Stimulated activated effector memory CD8-positive, alpha-beta T cell treated with anti-CD3 and anti-CD28 coated beads, Interleukin-12 subunit alpha, Interleukin-12 subunit beta, amount 100 ng/mL, for 72 hours (primary cell): ENCODE measurements at regions not wholly inside any gene's neighbourhood (a gene's known extent, or its start where the extent isn't known, plus 50 kb on each side); places are given as distances from the start of the nearest gene placed in this dataset.

Experiments
- ATAC-seq: fragments of 150-1000 bp; cut with Tn5 transposase; 2 replicates; pipeline ENCODE4 v1.10.0; 2021
- DNase-seq, 2 donors: peaks; one replicate each; pipeline ENCODE4 v3.0.0; 2021 to 2022; ENCODE audit warnings: low spot score in 2 of 2
- H3K27ac Mint-ChIP-seq: one replicate; pipeline ENCODE4 v1.8.0; 2022; ENCODE audit warnings: mild to moderate bottlenecking, mixed read lengths
- H3K36me3 Mint-ChIP-seq: one replicate; pipeline ENCODE4 v1.8.0; 2022; ENCODE audit warnings: mild to moderate bottlenecking, mixed read lengths
- H3K4me1 Mint-ChIP-seq: one replicate; pipeline ENCODE4 v1.8.0; 2022; ENCODE audit warnings: mixed read lengths
- H3K4me3 Mint-ChIP-seq: one replicate; pipeline ENCODE4 v1.8.0; 2022; ENCODE audit warnings: mild to moderate bottlenecking, mixed read lengths
- H3K9me3 Mint-ChIP-seq: one replicate; pipeline ENCODE4 v1.8.0; 2022; ENCODE audit warnings: mixed read lengths

GRCh38 chr14:34069854-34070582, 119.1 kb upstream of the EGLN3 start:
- H3K27ac Mint-ChIP-seq = no peak overlapping the region

GRCh38 chr14:34067587-34067986, 116.7 kb upstream of the EGLN3 start:
- no peaks in the 10 kb centered on the region for H3K4me1 Mint-ChIP-seq
- H3K36me3 Mint-ChIP-seq = no peaks in the 10 kb centered on the region

More at GRCh38 chr14:34069854-34070582, 119.1 kb upstream of the EGLN3 start:
- H3K4me1 Mint-ChIP-seq = no peaks in the 10 kb centered on the region
- DNase-seq (no peak), ATAC-seq (no peak)
- H3K36me3 Mint-ChIP-seq = no peaks in the 10 kb centered on the region
- H3K4me3 Mint-ChIP-seq = no peak overlapping the region
- H3K9me3 Mint-ChIP-seq = peaks cover 4% of the 10 kb centered on the region

DNA sequence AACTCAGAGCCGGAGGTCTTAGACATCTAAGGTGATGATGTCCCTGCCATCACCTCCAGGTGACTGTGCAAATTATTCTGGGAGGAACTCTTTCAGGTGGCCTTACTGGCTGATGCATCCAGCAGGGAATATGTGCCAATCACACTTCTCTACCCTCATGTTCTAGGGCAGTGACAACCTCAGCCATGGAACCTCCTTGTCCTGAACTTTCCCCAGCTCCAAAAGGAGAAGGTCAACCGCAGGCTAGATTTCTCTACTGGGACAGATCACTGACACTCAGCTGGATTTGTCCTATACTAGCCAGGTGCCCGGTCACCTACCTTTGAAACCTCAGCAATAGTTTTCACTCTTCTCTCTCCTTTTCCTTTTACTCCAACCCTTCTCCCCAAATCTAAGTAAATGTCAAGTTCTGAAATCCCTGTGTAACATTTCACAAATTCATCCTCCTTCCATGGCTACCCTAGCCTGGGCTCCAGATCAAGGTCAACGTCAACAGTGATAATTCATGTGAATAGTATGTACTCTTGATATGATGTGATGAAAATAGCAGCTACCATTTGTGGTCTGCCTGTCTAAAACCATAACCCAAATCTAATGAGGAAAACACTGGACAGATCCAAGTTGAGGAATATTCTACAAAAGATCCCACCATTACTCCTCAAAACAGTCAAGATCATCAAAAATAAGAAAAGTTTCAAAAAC, 115.0 kb upstream of the EGLN3 start:
- Mint-ChIP-seq H3K4me3 (no peak overlapping the region), H3K4me1 (peaks cover 1% of the 10 kb centered on the region), H3K27ac (no peak overlapping the region), H3K9me3 (no peaks in the 10 kb centered on the region), H3K36me3 (no peaks in the 10 kb centered on the region)
- DNase-seq (no peak), ATAC-seq (no peak)

More at GRCh38 chr14:34067587-34067986, 116.7 kb upstream of the EGLN3 start:
- DNase-seq = no peak
- ATAC-seq = no peak
- Mint-ChIP-seq H3K4me3 (no peak overlapping the region), H3K9me3 (peaks cover 4% of the 10 kb centered on the region), H3K27ac (no peak overlapping the region)

GRCh38 chr14:34065236-34065635, 114.4 kb upstream of the EGLN3 start:
- Mint-ChIP-seq H3K36me3 (no peaks in the 10 kb centered on the region), H3K27ac (no peak overlapping the region)

GRCh38 chr14:34064349-34064748, 113.5 kb upstream of the EGLN3 start:
- Mint-ChIP-seq H3K4me3 (no peak overlapping the region), H3K27ac (no peak overlapping the region), H3K9me3 (no peaks in the 10 kb centered on the region), H3K36me3 (no peaks in the 10 kb centered on the region), H3K4me1 (peaks cover 10% of the 10 kb centered on the region)
- DNase-seq (no peak), ATAC-seq (no peak)

More at GRCh38 chr14:34065236-34065635, 114.4 kb upstream of the EGLN3 start:
- Mint-ChIP-seq H3K9me3 (no peaks in the 10 kb centered on the region), H3K4me3 (no peak overlapping the region), H3K4me1 (peaks cover 7% of the 10 kb centered on the region)
- no peak for ATAC-seq
- no peak for DNase-seq

DNA sequence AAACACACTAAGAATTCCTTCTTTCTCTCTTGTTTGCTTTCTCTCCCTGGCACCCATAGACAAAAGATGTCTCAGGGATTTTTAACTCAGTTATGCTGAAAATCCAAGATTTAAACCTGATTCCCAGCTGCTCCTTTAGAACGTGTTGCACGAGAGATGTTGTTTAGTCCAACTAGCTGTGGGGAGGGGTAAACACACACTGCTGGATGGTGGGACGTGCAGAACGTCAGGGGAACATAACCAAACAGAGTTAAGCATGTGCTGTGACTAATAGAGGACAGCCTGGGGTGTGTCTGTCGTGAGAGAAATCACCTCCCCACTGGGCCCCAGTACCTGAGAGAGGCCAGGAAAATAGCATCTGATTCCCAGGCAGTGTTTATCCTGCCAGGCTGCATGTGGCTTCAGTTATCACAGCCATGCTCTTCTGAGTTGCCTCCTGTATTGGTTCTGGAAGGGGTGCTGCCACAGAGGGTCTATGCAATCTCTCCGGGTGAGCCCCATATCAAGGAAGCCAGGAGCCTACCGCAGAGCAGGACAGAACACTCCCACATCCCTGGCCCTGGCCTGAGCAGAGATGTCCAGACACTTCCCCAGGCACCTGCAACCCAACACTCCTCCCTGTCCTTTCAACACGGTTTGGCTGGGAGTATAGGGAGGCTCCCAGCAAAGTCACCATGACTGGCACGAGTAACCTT, 112.7 kb upstream of the EGLN3 start:
- H3K9me3 Mint-ChIP-seq = no peaks in the 10 kb centered on the region
- DNase-seq (no peak), ATAC-seq (no peak)
- peaks cover 13% of the 10 kb centered on the region for H3K4me1 Mint-ChIP-seq
- H3K4me3 Mint-ChIP-seq = no peak overlapping the region
- H3K27ac Mint-ChIP-seq = no peak overlapping the region
- H3K36me3 Mint-ChIP-seq = no peaks in the 10 kb centered on the region

GRCh38 chr14:34063042-34063441, 112.2 kb upstream of the EGLN3 start:
- Mint-ChIP-seq H3K4me3 (no peak overlapping the region), H3K27ac (no peak overlapping the region), H3K9me3 (no peaks in the 10 kb centered on the region), H3K36me3 (no peaks in the 10 kb centered on the region), H3K4me1 (peaks cover 13% of the 10 kb centered on the region)
- DNase-seq (no peak), ATAC-seq (no peak)

GRCh38 chr14:34062353-34062973, 111.6 kb upstream of the EGLN3 start:
- DNase-seq = no peak
- Mint-ChIP-seq H3K4me1 (peaks cover 13% of the 10 kb centered on the region), H3K27ac (no peak overlapping the region), H3K36me3 (no peaks in the 10 kb centered on the region), H3K9me3 (no peaks in the 10 kb centered on the region), H3K4me3 (no peak overlapping the region)
- no peak for ATAC-seq

DNA sequence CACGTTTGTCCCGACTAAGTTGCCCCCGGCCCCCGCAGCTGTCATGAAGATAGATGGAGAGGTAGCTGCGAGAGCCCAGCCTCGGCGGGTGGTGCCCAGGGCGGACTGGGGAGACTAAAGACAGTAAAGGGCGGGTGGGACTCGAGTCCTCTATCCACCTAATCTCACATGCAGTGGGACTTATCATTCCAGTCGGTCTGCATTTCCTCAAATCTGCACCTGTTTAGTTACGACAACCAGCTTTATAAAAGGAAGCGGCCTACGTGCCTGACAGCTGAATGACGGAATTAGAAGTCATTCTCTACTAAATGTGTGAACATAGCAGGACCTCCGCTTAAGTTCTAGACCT, 109.8 kb upstream of the EGLN3 start:
- Mint-ChIP-seq H3K27ac (peak overlapping the region; percentile 85), H3K9me3 (no peaks in the 10 kb centered on the region)
- ATAC-seq = peak; percentile 22

DNA sequence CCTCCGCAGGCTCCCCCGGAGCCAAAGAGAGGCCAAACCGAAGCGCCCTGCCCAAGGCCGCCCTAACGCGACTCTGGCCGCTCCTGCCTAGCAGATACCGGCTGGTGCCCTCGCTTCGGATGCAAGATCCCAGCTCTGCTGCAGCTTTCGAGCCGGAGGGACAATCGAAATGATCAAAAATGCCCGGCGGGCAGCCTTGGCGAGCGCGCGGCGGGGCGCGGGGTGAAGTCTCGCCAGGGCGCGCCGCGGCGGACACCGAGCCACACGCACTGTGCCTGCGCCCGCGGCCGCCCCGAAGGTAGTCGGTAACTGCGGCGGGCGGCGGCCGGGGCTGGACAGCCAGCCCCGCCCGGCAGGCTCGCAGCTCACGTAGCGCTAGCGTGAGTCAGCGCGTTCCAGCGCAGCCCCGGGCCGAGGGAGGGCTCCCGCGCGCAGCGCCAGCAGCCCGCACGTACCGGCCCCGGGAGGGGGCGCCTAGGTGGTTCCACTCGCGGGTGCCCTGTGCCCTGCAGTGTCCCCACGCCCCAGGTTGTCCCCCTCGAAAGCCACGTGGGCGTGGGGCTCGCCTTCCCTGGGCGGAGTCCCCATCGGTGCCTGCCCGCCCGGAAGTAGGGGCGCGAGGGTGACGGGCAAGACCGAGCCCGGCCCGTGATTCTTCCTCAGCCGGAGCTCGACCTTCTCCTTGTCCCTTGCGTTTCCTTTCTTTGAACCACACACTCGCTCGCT, 109.2 kb upstream of the EGLN3 start:
- Mint-ChIP-seq H3K4me3 (peak overlapping the region; percentile 74), H3K9me3 (no peaks in the 10 kb centered on the region), H3K36me3 (no peaks in the 10 kb centered on the region), H3K4me1 (peaks cover 13% of the 10 kb centered on the region), H3K27ac (peak overlapping the region; percentile 85)
- DNase-seq (peak; percentile 51 to 59), ATAC-seq (peak; percentile 96)

More for the DNA sequence above, 109.8 kb upstream of the EGLN3 start:
- no peaks in the 10 kb centered on the region for H3K36me3 Mint-ChIP-seq
- no peak for DNase-seq
- peak overlapping the region; percentile 74 for H3K4me3 Mint-ChIP-seq
- H3K4me1 Mint-ChIP-seq = peaks cover 13% of the 10 kb centered on the region

- Mint-ChIP-seq H3K36me3 (no peaks in the 10 kb centered on the region), H3K9me3 (no peaks in the 10 kb centered on the region), H3K27ac (peak overlapping the region; percentile 65), H3K4me3 (peak overlapping the region; percentile 74), H3K4me1 (peaks cover 13% of the 10 kb centered on the region)
- DNase-seq (no peak), ATAC-seq (no peak)
These were observed 108.4 kb upstream of the EGLN3 start for GRCh38 chr14:34059037-34059924.

DNA sequence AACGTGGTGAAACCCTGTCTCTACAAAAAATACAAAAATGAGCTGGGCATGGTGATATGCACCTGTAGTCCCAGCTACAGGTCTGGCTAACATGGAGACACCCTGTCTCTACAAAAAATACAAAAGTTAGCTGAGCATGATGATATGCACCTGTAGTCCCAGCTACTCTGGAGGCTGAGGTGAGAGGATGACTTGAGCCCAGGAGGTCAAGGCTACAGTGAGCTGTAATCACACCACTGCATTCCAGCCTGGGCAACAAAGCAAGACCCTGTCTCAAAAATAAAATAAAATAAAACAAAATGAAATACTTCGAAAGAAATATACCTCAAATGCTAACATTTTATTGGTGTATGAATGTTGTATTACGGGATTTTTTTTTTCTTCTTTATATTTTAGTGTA, 107.6 kb upstream of the EGLN3 start:
- peaks cover 21% of the 10 kb centered on the region for H3K4me1 Mint-ChIP-seq
- no peak overlapping the region for H3K4me3 Mint-ChIP-seq
- H3K27ac Mint-ChIP-seq = no peak overlapping the region
- DNase-seq (no peak), ATAC-seq (no peak)
- no peaks in the 10 kb centered on the region for H3K9me3 Mint-ChIP-seq
- H3K36me3 Mint-ChIP-seq = no peaks in the 10 kb centered on the region

GRCh38 chr14:34056046-34056445, 105.2 kb upstream of the EGLN3 start:
- H3K4me3 Mint-ChIP-seq = no peak overlapping the region
- H3K4me1 Mint-ChIP-seq = peaks cover 42% of the 10 kb centered on the region
- DNase-seq (no peak), ATAC-seq (no peak)
- H3K9me3 Mint-ChIP-seq = no peaks in the 10 kb centered on the region
- H3K27ac Mint-ChIP-seq = no peak overlapping the region
- no peaks in the 10 kb centered on the region for H3K36me3 Mint-ChIP-seq
